ENCODE measurements at regions not wholly inside any gene's neighbourhood (a gene's known extent, or its start where the extent isn't known, plus 50 kb on each side); places are given as distances from the start of the nearest gene placed in this dataset.

DNA sequence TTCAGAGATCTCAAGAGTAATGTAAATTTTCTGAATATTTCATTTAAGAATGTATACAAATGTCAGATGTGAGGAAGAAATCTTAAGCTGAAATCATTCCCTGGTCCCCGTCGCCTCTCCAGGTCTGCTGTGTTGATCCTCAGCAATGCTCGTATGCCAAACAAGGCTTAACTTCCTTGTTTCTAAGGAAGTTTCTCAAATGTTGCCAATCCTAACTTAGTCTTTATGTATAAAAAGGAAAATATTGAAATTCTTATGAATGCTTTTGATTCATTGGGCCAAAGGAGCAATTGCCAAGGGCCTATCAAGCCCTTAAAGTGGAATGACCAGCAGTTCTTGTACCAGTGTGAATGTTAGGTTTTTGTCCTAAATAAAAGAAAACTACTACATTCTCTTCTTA is 507.7 kb upstream of the SEMA6D start (continued):
- TF ChIP-seq, protein P1, sequence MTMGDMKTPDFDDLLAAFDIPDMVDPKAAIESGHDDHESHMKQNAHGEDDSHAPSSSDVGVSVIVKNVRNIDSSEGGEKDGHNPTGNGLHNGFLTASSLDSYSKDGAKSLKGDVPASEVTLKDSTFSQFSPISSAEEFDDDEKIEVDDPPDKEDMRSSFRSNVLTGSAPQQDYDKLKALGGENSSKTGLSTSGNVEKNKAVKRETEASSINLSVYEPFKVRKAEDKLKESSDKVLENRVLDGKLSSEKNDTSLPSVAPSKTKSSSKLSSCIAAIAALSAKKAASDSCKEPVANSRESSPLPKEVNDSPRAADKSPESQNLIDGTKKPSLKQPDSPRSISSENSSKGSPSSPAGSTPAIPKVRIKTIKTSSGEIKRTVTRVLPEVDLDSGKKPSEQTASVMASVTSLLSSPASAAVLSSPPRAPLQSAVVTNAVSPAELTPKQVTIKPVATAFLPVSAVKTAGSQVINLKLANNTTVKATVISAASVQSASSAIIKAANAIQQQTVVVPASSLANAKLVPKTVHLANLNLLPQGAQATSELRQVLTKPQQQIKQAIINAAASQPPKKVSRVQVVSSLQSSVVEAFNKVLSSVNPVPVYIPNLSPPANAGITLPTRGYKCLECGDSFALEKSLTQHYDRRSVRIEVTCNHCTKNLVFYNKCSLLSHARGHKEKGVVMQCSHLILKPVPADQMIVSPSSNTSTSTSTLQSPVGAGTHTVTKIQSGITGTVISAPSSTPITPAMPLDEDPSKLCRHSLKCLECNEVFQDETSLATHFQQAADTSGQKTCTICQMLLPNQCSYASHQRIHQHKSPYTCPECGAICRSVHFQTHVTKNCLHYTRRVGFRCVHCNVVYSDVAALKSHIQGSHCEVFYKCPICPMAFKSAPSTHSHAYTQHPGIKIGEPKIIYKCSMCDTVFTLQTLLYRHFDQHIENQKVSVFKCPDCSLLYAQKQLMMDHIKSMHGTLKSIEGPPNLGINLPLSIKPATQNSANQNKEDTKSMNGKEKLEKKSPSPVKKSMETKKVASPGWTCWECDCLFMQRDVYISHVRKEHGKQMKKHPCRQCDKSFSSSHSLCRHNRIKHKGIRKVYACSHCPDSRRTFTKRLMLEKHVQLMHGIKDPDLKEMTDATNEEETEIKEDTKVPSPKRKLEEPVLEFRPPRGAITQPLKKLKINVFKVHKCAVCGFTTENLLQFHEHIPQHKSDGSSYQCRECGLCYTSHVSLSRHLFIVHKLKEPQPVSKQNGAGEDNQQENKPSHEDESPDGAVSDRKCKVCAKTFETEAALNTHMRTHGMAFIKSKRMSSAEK (CRISPR knock-in tag; IDR thresholded peaks at IDR 0.05; ENCODE audit: borderline replicate concordance) = no peak
- TF ChIP-seq, protein P2, sequence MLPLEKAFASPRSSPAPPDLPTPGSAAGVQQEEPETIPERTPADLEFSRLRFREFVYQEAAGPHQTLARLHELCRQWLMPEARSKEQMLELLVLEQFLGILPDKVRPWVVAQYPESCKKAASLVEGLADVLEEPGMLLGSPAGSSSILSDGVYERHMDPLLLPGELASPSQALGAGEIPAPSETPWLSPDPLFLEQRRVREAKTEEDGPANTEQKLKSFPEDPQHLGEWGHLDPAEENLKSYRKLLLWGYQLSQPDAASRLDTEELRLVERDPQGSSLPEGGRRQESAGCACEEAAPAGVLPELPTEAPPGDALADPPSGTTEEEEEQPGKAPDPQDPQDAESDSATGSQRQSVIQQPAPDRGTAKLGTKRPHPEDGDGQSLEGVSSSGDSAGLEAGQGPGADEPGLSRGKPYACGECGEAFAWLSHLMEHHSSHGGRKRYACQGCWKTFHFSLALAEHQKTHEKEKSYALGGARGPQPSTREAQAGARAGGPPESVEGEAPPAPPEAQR (CRISPR knock-in tag; IDR thresholded peaks at IDR 0.05) = no peak
- TF ChIP-seq ZNF671 (CRISPR knock-in tag; IDR thresholded peaks at IDR 0.05) (no peak), IRF2 (CRISPR knock-in tag; IDR thresholded peaks at IDR 0.05; ENCODE audit: borderline replicate concordance, low read depth) (no peak)
- TF ChIP-seq, protein P3, sequence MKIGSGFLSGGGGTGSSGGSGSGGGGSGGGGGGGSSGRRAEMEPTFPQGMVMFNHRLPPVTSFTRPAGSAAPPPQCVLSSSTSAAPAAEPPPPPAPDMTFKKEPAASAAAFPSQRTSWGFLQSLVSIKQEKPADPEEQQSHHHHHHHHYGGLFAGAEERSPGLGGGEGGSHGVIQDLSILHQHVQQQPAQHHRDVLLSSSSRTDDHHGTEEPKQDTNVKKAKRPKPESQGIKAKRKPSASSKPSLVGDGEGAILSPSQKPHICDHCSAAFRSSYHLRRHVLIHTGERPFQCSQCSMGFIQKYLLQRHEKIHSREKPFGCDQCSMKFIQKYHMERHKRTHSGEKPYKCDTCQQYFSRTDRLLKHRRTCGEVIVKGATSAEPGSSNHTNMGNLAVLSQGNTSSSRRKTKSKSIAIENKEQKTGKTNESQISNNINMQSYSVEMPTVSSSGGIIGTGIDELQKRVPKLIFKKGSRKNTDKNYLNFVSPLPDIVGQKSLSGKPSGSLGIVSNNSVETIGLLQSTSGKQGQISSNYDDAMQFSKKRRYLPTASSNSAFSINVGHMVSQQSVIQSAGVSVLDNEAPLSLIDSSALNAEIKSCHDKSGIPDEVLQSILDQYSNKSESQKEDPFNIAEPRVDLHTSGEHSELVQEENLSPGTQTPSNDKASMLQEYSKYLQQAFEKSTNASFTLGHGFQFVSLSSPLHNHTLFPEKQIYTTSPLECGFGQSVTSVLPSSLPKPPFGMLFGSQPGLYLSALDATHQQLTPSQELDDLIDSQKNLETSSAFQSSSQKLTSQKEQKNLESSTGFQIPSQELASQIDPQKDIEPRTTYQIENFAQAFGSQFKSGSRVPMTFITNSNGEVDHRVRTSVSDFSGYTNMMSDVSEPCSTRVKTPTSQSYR (CRISPR knock-in tag; IDR thresholded peaks at IDR 0.05) = no peak

DNA sequence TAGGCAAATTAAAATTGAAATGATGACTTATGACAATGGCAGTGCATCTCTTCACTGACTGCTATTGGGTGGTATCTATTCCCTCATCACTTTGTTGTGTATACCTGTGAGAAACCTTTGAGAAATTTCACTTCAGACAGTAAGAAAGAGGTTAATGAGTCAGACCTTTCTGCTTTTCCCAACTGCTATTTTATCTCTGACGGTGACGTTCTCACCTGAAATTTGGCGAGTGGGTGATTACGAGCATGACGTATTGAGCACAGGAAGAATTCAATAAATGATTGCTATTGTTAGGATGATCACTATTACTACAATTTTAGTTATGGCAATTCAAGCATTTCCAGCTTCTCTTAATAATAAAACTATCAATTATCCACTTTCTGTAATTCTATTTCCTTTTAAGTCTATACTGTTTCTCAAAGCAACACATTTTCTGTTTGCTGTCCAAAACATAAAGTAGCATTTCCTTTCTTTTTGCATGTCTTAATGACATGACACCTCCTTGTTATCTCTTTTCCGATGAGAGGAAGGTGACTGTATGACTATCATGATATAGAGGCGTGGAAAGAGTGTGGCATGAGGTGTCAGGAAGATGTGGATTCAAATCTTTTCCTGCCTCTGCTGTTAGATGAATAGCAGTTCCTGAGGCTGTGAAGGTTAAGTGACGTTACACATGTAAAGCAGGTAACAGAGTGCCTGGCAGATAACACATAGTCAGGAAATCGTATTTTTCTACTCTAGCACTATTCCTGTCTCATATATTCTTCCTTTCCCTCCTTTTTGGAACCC is 504.9 kb upstream of the SEMA6D start:
- Mint-ChIP-seq H3K4me1 (peaks cover 45% of the 10 kb centered on the region), H3K27ac (no peak overlapping the region), H3K4me3 (no peak overlapping the region), H3K36me3 (no peaks in the 10 kb centered on the region), H3K27me3 (ENCODE audit: low read depth) (no peaks in the 10 kb centered on the region), H3K9me3 (no peaks in the 10 kb centered on the region)
- DNase-seq (ENCODE audit: low spot score) (no peak), ATAC-seq (no peak)
- no peak for TF ChIP-seq MYBL2 (CRISPR knock-in tag; IDR thresholded peaks at IDR 0.05)
- ChIA-PET POLR2A (no interaction called here), CTCF (interaction anchor here (1.5 kb wide), 1 partner anchor 260 kb away, joined by 3 read pairs; no protein-coding TSS in a partner anchor)

DNA sequence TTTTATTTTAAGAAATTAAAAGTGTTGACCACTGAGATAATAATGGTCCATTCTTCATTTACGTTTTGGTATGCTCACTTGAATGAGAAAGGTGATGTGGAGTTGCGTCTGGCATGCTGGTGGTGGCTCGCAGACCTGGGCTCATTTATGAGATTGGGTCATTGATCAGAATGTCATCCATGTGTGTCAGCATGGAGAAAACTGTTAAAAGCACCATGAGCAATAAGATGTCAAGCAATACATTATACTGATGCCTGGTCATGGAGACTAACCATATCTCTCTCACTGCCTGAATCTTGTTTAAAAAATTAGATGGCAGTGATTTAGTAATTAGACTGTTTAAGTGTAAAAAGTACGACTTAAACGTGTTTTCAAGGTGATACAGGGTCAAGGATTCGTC is 503.4 kb upstream of the SEMA6D start:
- no peak overlapping the region for H3K27ac Mint-ChIP-seq
- no peaks in the 10 kb centered on the region for H3K27me3 Mint-ChIP-seq (ENCODE audit: low read depth)
- ATAC-seq (no peak), DNase-seq (ENCODE audit: low spot score) (no peak)
- peaks cover 32% of the 10 kb centered on the region for H3K4me1 Mint-ChIP-seq
- no peak overlapping the region for H3K4me3 Mint-ChIP-seq
- no peaks in the 10 kb centered on the region for H3K9me3 Mint-ChIP-seq
- no peaks in the 10 kb centered on the region for H3K36me3 Mint-ChIP-seq
- POLR2A ChIA-PET = interaction anchor here (0.6 kb wide), 1 partner anchor 1117 kb away, joined by 4 read pairs; the partner anchor contains the start of gene DUT
- CTCF ChIA-PET = no interaction called here
- TF ChIP-seq, protein P4, sequence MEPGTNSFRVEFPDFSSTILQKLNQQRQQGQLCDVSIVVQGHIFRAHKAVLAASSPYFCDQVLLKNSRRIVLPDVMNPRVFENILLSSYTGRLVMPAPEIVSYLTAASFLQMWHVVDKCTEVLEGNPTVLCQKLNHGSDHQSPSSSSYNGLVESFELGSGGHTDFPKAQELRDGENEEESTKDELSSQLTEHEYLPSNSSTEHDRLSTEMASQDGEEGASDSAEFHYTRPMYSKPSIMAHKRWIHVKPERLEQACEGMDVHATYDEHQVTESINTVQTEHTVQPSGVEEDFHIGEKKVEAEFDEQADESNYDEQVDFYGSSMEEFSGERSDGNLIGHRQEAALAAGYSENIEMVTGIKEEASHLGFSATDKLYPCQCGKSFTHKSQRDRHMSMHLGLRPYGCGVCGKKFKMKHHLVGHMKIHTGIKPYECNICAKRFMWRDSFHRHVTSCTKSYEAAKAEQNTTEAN (CRISPR knock-in tag; IDR thresholded peaks at IDR 0.05) = no peak
- TF ChIP-seq, protein P5, sequence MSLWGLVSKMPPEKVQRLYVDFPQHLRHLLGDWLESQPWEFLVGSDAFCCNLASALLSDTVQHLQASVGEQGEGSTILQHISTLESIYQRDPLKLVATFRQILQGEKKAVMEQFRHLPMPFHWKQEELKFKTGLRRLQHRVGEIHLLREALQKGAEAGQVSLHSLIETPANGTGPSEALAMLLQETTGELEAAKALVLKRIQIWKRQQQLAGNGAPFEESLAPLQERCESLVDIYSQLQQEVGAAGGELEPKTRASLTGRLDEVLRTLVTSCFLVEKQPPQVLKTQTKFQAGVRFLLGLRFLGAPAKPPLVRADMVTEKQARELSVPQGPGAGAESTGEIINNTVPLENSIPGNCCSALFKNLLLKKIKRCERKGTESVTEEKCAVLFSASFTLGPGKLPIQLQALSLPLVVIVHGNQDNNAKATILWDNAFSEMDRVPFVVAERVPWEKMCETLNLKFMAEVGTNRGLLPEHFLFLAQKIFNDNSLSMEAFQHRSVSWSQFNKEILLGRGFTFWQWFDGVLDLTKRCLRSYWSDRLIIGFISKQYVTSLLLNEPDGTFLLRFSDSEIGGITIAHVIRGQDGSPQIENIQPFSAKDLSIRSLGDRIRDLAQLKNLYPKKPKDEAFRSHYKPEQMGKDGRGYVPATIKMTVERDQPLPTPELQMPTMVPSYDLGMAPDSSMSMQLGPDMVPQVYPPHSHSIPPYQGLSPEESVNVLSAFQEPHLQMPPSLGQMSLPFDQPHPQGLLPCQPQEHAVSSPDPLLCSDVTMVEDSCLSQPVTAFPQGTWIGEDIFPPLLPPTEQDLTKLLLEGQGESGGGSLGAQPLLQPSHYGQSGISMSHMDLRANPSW (CRISPR knock-in tag; conservative IDR thresholded peaks at IDR 0.05; ENCODE audit: low read depth) = no peak
- TF ChIP-seq, protein P6, sequence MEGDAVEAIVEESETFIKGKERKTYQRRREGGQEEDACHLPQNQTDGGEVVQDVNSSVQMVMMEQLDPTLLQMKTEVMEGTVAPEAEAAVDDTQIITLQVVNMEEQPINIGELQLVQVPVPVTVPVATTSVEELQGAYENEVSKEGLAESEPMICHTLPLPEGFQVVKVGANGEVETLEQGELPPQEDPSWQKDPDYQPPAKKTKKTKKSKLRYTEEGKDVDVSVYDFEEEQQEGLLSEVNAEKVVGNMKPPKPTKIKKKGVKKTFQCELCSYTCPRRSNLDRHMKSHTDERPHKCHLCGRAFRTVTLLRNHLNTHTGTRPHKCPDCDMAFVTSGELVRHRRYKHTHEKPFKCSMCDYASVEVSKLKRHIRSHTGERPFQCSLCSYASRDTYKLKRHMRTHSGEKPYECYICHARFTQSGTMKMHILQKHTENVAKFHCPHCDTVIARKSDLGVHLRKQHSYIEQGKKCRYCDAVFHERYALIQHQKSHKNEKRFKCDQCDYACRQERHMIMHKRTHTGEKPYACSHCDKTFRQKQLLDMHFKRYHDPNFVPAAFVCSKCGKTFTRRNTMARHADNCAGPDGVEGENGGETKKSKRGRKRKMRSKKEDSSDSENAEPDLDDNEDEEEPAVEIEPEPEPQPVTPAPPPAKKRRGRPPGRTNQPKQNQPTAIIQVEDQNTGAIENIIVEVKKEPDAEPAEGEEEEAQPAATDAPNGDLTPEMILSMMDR (IDR thresholded peaks at IDR 0.05) = no peak
- no peak for TF ChIP-seq JAZF1 (CRISPR knock-in tag; IDR thresholded peaks at IDR 0.05)
- TF ChIP-seq, protein P7, sequence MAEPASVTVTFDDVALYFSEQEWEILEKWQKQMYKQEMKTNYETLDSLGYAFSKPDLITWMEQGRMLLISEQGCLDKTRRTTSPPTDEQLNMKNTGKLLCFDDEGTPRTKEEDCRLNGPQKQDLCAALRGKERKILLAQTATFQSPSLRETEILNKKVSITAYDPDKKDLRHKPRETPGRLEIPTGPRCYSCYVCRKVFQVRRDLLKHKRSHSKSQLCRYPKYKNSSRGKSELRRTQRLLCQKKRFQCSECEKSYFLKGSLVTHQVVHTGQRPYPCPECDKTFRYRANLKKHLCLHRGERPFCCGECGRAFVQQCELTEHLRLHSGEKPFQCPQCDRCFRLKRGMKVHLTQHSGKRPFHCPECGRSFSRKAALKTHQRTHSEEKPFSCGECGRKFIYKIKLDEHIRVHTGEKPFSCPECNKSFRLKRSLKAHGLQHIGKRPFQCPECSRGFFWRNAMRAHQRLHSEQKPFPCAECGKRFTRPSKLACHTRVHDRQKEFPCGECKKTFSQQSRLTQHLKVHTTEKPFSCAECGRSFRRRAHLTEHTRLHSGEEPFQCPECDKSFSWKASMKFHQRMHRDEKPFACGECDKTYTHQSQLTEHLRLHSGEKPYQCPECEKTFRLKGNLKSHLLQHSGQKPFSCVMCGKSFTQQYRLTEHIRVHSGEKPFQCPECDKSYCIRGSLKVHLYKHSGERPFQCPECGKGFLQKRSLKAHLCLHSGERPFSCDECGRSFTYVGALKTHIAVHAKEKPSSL (CRISPR knock-in tag; conservative IDR thresholded peaks at IDR 0.05) = no peak
- no peak for TF ChIP-seq MXD4 (CRISPR knock-in tag; IDR thresholded peaks at IDR 0.05; ENCODE audit: borderline replicate concordance)
- no peak for TF ChIP-seq CREB1 (CRISPR knock-in tag; IDR thresholded peaks at IDR 0.05)
- no peak for TF ChIP-seq NFE2L1 (CRISPR knock-in tag; IDR thresholded peaks at IDR 0.05)

Data from WTC11 (cell line).